Stimulated activated CD8-positive, alpha-beta memory T cell treated with anti-CD3 and anti-CD28 coated beads, Interleukin-7, amount 100 ng/mL, for 4 hours (primary cell): ENCODE measurements at regions not wholly inside any gene's neighbourhood (a gene's known extent, or its start where the extent isn't known, plus 50 kb on each side); places are given as distances from the start of the nearest gene placed in this dataset.

ENCODE experiments used
- DNase-seq, 2 donors: peaks; one replicate each; pipeline ENCODE4 v3.0.0-alpha.2; 2020; ENCODE audit warnings: low read depth in 2 of 2

- no peak for DNase-seq
Observed at GRCh38 chr1:201610858-201611257, 71.9 kb downstream of the NAV1 start.

GRCh38 chr1:201612645-201613044 is 73.7 kb downstream of the NAV1 start:
- no peak for DNase-seq

DNA sequence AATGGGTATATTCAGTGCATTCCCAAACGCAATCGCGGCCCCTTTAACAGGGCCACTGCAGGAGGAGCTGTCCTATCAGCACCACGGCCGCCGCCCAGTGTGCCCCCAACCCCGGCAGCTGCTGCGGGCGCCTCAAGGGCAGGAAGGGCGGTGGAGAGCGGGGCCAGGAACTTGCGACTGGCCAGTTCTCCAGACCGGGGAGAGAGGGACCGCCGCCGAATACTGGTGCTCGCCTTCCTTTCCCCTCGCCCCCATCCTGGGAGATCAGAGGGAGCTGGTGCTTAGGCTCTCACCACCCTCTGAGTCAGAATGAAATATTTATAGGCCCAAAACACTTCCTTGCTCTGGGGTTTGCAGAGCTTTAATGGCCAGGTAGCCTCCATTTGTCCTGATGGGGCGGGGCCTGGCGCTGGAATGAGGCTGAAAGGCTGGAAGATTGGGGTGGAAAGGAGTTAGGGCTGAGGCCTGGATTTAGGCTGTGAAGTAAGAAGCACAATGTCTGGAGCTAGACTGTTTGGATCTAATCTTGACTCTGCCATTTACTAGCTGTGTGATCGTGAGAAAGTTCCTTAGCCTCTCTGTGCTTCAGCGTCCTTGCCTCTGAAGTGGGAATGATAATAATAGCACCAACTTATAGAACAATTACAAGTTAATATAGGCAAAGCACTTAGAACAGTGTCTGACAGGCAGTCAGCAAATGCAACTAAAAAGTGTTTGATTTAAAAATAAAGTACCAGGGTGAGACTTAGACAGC is 75.5 kb downstream of the NAV1 start:
- DNase-seq = no peak

- DNase-seq = no peak
Observed at GRCh38 chr1:201617157-201617556, 78.2 kb downstream of the NAV1 start.

DNA sequence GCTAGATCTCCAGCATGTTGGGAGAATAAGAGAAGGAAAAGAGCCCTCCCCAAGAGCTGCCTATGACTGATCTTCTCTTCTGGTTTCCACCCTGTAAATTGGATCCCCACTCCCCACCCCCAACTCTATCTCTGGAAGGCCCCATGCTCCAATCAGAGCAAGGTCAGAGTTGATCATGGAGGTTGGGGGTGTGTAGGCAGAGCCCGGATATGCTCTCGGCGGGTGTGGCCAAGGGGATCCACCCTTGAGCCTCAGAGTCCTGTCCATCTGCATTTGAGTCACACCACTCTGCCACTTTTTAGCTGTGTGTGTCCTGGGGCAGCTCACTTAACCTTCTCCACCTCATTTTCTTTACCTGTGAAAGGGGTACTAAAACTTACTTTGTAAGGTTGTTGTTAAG is 79.5 kb downstream of the NAV1 start:
- DNase-seq = no peak

GRCh38 chr1:201618905-201619304 is 80.0 kb downstream of the NAV1 start:
- DNase-seq = no peak

- no peak for DNase-seq
Observed at GRCh38 chr1:201619513-201619912, 80.6 kb downstream of the NAV1 start.

DNA sequence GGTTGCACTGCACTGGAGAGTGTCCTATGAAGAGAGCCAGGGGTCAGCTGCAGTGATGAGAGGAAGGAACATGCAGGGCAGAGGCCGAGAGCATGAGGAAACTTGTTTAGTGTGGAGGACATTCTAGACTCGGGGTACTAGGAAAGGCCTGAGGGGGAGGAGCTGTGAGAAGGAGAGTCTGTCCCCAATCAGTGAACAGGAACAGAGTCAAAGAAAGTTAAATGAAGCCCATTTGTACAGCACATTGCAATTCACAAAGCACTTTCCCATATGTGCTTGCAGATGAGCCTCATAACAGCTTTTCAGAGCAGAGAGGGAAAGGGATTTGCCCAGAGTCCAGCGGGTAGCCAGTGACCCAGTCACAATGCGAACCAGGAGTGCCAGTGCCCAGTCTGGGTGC is 83.4 kb downstream of the NAV1 start:
- no peak for DNase-seq

- no peak for DNase-seq
Observed at GRCh38 chr1:201622824-201623223, 83.9 kb downstream of the NAV1 start.

GRCh38 chr1:201624741-201625225 is 85.9 kb downstream of the NAV1 start:
- no peak for DNase-seq

- no peak for DNase-seq
Observed at GRCh38 chr1:201625226-201625761, 86.4 kb downstream of the NAV1 start.

DNA sequence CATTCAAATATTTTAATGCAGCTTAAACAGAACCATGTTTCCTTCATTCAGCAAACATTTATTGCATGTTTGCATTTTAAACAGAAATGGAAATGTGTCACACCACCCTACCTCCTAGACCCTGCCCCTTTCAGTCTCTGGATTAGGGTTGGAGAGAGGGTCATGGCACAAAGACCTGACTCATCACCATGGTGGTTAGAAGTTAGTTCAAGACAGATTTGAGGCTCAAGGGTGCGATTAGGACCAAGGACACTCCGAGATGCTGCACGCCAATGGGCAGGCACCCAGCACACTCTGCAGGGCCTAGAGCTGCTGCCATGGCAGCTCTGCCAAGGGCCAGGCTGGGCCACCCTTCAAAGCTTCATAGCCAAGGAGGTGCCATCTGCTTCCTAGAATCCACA is 86.9 kb downstream of the NAV1 start:
- no peak for DNase-seq

- no peak for DNase-seq
Observed at GRCh38 chr1:201626629-201627275, 87.8 kb downstream of the NAV1 start.

DNA sequence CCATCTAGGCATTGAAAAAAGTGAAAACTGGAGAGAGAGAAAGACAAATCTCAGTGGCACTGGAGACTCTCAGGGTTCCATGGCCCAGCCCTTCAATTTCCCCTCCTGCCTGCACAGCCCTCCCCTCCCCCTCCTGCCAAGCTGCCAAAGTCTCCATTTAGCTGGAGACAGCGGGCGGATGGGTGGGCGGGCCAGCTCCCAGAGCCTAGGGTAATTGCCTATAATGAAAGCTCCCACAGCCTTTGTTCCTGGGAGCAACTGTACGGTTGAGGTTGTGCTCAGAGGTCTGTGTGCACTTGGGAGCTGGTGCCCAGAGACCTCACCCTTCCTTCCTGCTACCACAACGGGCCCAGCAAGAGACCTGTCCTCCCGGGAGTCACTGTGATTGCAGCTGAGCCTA is 89.6 kb downstream of the NAV1 start:
- no peak for DNase-seq

- no peak for DNase-seq
Observed at GRCh38 chr1:201630582-201630981, 91.7 kb downstream of the NAV1 start.

GRCh38 chr1:201631037-201631436 is 92.1 kb downstream of the NAV1 start:
- no peak for DNase-seq

- DNase-seq = no peak
Observed at GRCh38 chr1:201632364-201632952, 93.5 kb downstream of the NAV1 start.

DNA sequence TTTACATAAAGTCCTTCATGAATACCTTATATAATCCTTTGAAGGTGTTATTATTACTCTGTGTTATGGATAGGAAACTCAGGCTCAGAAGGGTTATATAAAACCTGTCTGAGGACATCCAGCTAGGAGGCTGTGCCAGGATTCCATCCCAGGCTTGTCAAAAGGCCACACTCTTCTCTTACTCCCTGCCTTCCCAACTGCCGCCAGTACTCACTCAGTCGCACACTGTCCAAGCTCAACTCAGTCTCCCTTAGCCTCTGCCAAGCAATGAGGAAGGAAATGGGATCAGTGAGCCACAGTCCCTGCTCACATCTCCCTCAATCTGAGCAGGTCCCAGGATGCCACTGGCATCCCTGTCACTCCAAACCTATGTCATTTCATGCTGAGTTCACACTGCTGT is 94.4 kb downstream of the NAV1 start:
- no peak for DNase-seq

DNA sequence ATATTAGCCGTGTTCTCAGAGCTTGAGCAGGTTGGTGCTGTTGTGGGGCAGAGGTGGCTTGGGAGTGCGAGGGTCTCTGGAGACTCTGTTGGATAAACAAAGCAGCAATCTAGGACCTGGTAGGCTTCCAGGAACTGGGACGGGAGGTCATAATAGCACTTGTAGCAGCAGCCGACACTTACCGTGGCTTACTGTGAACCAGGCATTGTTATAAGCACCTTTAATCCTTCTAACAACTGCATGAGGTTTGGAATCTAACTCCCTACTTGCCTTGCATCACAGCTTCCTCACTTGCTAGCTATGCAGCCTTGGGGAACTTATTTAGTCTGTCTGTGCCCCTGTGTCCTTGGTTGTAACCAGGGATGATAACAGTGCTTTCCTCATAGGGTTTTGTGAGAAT is 94.9 kb downstream of the NAV1 start:
- no peak for DNase-seq

GRCh38 chr1:201634261-201634660 is 95.3 kb downstream of the NAV1 start:
- DNase-seq = no peak

GRCh38 chr1:201636097-201636496 is 97.2 kb downstream of the NAV1 start:
- no peak for DNase-seq

GRCh38 chr1:201636510-201636971 is 97.6 kb downstream of the NAV1 start:
- DNase-seq = no peak
